Cardiac muscle cell (in vitro differentiated cells and primary cell): ENCODE measurements at regions not wholly inside any gene's neighbourhood (a gene's known extent, or its start where the extent isn't known, plus 50 kb on each side); places are given as distances from the start of the nearest gene placed in this dataset.

Experiments
- DNase-seq, 2 donors: peaks; one replicate each; pipeline versions ENCODE4 v3.0.0 to v3.0.0-alpha.2; 2010 to 2017; ENCODE audit warnings: low read depth in 1 of 2, low spot score in 1 of 2
- H3K27ac ChIP-seq: fragments of 200-600 bp; sonication (generic); 2 replicates; pipeline ENCODE4 v1.5.1; 2016
- H3K27me3 ChIP-seq: fragments of 200-600 bp; sonication (generic); 2 replicates; pipeline ENCODE4 v1.6.0; 2016; ENCODE audit warnings: control low read depth
- H3K36me3 ChIP-seq: fragments of 200-600 bp; sonication (generic); 2 replicates; pipeline ENCODE4 v1.5.1; 2016; ENCODE audit warnings: control low read depth
- H3K4me1 ChIP-seq: fragments of 200-600 bp; sonication (generic); 2 replicates; pipeline ENCODE4 v1.8.1; 2017; ENCODE audit warnings: low read depth, mild to moderate bottlenecking, mixed run types
- H3K4me3 ChIP-seq: fragments of 200-600 bp; sonication (generic); 2 replicates; pipeline ENCODE4 v1.5.1; 2016; ENCODE audit warnings: mild to moderate bottlenecking
- H3K9me3 ChIP-seq: fragments of 200-600 bp; sonication (generic); 2 replicates; pipeline ENCODE4 v1.5.1; 2017; ENCODE audit warnings: low read depth, mild to moderate bottlenecking, control low read depth
- CTCF ChIP-seq: IDR thresholded peaks from 2 replicates; pipeline ENCODE4 v1.5.1; 2012; ENCODE audit warnings: low read depth, mild to moderate bottlenecking, low read length

- no peak for DNase-seq
- H3K27ac ChIP-seq, result no peak overlapping the region
- no peak overlapping the region for H3K4me3 ChIP-seq
- no peak for TF ChIP-seq CTCF
- no peaks in the 10 kb centered on the region for H3K9me3 ChIP-seq
- H3K4me1 ChIP-seq, result no peaks in the 10 kb centered on the region
- H3K27me3 ChIP-seq, result no peaks in the 10 kb centered on the region
- no peaks in the 10 kb centered on the region for H3K36me3 ChIP-seq
These were observed 1475.5 kb upstream of the AGA start for GRCh38 chr4:178917756-178918155.

DNA sequence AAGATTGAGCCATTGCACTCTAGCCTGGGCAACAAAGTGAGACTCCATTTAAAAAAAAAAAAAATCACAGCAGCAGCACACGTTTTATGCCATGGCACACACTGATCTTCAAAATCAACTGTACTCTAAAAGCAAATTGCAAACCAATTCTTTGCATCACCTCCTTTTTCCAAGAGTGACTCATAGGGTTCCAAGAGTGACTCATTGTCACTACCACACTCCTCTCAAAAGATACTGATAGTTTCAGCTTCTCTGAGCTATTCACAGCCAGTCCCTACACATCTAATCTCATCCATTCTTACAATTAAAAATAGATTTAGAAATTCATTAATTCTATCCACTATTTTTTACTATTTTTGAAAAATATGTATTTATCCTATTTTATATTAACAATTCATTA, 1494.9 kb upstream of the AGA start:
- H3K4me3 ChIP-seq, result no peak overlapping the region
- H3K9me3 ChIP-seq, result no peaks in the 10 kb centered on the region
- TF ChIP-seq CTCF, result no peak
- no peaks in the 10 kb centered on the region for H3K27me3 ChIP-seq
- no peak for DNase-seq
- H3K27ac ChIP-seq, result no peak overlapping the region
- H3K36me3 ChIP-seq, result no peaks in the 10 kb centered on the region
- no peaks in the 10 kb centered on the region for H3K4me1 ChIP-seq

DNA sequence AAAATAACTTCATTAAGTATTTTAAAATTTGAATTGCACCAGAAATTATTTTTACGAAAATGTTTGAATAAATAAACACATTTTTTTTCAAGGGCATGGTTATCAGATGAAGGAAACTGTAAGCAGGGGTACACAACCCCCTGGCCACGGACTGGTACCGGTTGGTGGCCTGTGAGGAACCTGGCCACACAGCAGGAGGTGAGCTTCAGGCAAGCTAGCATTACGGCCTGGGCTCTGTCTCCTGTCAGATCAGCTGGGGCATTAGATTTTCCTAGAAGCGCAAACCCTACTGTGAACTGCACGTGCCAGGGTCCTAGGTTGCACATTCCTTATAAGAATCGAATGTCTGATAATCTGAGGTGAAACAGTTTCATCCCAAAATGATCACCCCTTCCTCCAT, 1499.7 kb upstream of the AGA start:
- TF ChIP-seq CTCF, result no peak
- no peaks in the 10 kb centered on the region for H3K4me1 ChIP-seq
- H3K27ac ChIP-seq, result no peak overlapping the region
- H3K27me3 ChIP-seq, result no peaks in the 10 kb centered on the region
- DNase-seq, result no peak
- H3K36me3 ChIP-seq, result no peaks in the 10 kb centered on the region
- H3K9me3 ChIP-seq, result no peaks in the 10 kb centered on the region
- H3K4me3 ChIP-seq, result no peak overlapping the region

DNA sequence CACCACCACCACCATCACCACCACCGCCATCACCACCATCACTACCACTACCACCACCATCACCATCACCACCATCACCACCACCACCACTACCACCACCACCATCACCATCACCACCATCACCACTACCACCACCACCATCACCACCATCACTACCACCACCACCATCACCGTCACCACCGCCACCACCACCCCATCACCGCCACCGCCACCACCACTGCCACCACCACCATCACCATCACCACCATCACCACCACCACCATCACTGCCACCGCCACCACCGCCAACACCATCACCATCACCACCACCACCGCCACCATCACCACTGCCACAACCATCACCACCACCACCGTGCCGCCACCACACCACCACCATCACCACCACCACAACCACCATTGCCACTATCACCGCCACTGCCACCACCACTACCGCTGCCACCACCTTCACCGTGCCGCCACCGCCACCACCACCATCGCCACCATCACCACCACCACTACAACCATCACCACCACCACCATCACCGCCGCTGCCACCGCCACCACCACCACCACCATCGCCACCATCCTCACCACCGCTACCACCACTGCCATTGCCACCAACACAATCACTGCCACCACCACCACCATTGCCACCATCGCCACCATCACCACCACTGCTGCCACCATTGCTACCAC, 1511.3 kb upstream of the AGA start:
- no peak for TF ChIP-seq CTCF
- no peaks in the 10 kb centered on the region for H3K27me3 ChIP-seq
- no peaks in the 10 kb centered on the region for H3K9me3 ChIP-seq
- no peaks in the 10 kb centered on the region for H3K4me1 ChIP-seq
- no peak for DNase-seq
- H3K4me3 ChIP-seq, result no peak overlapping the region
- no peaks in the 10 kb centered on the region for H3K36me3 ChIP-seq
- no peak overlapping the region for H3K27ac ChIP-seq

DNA sequence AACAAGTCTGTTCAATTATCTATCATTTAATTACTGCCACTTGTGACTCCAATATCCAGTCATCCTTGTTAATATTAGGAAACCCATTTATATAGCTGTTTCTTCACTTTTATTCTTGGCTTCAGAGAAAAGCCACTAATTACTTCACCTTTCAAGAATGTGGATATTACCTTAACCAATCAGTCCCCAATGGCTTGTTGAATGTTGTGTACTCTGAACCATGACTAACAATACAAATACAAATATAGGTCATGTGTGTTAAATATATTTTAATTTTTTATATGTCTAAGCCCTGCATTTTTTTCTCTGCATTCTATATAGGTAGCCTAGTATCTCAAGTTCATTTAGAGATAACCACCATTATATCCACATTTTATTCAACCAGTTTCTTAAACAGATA, 1513.4 kb upstream of the AGA start:
- no peak overlapping the region for H3K27ac ChIP-seq
- no peak for TF ChIP-seq CTCF

More for the DNA sequence above, 1513.4 kb upstream of the AGA start:
- no peaks in the 10 kb centered on the region for H3K27me3 ChIP-seq
- no peak overlapping the region for H3K4me3 ChIP-seq
- H3K36me3 ChIP-seq, result no peaks in the 10 kb centered on the region
- DNase-seq, result no peak
- no peaks in the 10 kb centered on the region for H3K9me3 ChIP-seq
- H3K4me1 ChIP-seq, result no peaks in the 10 kb centered on the region
